Panc1 (cell line): ENCODE measurements at regions not wholly inside any gene's neighbourhood (a gene's known extent, or its start where the extent isn't known, plus 50 kb on each side); places are given as distances from the start of the nearest gene placed in this dataset.

Experiments
- POLR2AphosphoS5 ChIP-seq: IDR thresholded peaks from 2 replicates; pipeline ENCODE4 v1.6.1; 2012; ENCODE audit warnings: mild to moderate bottlenecking, low read depth, low read length, moderate library complexity
- TF ChIP-seq, protein P1 (sequence below): fragments of 450-650 bp; IDR thresholded peaks from 2 replicates; pipeline ENCODE4 v1.5.1; 2017; ENCODE audit warnings: mild to moderate bottlenecking

DNA sequence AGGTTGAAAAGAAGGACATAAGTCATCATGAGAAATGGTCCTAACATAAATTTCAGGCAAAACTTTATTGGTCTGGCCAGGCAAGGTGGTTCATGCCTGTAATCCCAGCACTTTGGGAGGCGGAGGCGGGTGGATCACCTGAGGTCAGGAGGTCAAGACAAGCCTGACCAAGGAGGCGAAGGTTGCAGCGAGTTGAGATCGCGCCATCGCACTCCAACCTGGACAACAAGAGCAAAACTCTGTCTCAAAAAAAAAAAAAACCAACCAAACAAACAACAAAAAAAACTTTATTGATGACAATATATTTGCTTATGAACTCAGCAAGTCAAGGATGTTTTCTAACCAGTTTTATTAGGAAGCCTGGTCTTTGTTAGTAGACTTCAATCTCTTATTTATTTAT, 54.6 kb upstream of the ARHGAP21 start:
- TF ChIP-seq, protein P1, sequence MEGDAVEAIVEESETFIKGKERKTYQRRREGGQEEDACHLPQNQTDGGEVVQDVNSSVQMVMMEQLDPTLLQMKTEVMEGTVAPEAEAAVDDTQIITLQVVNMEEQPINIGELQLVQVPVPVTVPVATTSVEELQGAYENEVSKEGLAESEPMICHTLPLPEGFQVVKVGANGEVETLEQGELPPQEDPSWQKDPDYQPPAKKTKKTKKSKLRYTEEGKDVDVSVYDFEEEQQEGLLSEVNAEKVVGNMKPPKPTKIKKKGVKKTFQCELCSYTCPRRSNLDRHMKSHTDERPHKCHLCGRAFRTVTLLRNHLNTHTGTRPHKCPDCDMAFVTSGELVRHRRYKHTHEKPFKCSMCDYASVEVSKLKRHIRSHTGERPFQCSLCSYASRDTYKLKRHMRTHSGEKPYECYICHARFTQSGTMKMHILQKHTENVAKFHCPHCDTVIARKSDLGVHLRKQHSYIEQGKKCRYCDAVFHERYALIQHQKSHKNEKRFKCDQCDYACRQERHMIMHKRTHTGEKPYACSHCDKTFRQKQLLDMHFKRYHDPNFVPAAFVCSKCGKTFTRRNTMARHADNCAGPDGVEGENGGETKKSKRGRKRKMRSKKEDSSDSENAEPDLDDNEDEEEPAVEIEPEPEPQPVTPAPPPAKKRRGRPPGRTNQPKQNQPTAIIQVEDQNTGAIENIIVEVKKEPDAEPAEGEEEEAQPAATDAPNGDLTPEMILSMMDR = no peak
- TF ChIP-seq POLR2AphosphoS5 = no peak
